ENCODE measurements at regions not wholly inside any gene's neighbourhood (a gene's known extent, or its start where the extent isn't known, plus 50 kb on each side); places are given as distances from the start of the nearest gene placed in this dataset.

DNA sequence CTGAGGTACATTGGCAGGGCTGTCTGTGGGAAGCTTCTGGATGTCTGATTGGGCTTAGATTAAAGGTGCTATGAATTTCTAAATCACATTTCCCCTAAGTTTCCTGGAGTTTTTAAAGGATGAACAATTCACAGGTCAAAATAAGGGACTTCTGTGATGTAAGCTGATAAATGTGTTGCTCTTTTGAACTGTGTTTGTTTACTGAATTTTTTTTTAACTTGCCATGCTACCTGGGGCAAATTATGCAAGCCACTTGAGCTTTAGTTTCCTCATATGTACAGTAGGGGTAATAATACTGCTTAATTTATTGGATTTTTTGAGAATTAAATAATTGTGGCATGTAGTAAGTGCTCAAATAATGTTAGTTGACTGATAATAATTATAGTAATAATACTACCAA lies 52.8 kb upstream of the CCDC91 start:
- TF ChIP-seq, protein P1, sequence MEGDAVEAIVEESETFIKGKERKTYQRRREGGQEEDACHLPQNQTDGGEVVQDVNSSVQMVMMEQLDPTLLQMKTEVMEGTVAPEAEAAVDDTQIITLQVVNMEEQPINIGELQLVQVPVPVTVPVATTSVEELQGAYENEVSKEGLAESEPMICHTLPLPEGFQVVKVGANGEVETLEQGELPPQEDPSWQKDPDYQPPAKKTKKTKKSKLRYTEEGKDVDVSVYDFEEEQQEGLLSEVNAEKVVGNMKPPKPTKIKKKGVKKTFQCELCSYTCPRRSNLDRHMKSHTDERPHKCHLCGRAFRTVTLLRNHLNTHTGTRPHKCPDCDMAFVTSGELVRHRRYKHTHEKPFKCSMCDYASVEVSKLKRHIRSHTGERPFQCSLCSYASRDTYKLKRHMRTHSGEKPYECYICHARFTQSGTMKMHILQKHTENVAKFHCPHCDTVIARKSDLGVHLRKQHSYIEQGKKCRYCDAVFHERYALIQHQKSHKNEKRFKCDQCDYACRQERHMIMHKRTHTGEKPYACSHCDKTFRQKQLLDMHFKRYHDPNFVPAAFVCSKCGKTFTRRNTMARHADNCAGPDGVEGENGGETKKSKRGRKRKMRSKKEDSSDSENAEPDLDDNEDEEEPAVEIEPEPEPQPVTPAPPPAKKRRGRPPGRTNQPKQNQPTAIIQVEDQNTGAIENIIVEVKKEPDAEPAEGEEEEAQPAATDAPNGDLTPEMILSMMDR (IDR thresholded peaks at IDR 0.05; ENCODE audit: unreplicated experiment), result no peak
- H3K27ac Mint-ChIP-seq (ENCODE audit: unreplicated experiment), result no peak overlapping the region
- no peak overlapping the region for H3K4me3 Mint-ChIP-seq (ENCODE audit: low read depth, unreplicated experiment)
- no TSS peak for BruUV-seq (replicated peaks)
- H3K36me3 Mint-ChIP-seq (ENCODE audit: insufficient read depth, unreplicated experiment), result no peaks in the 10 kb centered on the region
- H3K4me1 Mint-ChIP-seq (ENCODE audit: low read depth, unreplicated experiment), result no peaks in the 10 kb centered on the region
- no peaks in the 10 kb centered on the region for H3K9me3 Mint-ChIP-seq (ENCODE audit: low read depth, unreplicated experiment)
- DNase-seq, result no peak
- no peaks in the 10 kb centered on the region for H3K27me3 Mint-ChIP-seq (ENCODE audit: unreplicated experiment)
- intact Hi-C loops (cut with micrococcal nuclease; ENCODE audit: unreplicated experiment), result no loop called here
- CTCF ChIA-PET, result no interaction called here

DNA sequence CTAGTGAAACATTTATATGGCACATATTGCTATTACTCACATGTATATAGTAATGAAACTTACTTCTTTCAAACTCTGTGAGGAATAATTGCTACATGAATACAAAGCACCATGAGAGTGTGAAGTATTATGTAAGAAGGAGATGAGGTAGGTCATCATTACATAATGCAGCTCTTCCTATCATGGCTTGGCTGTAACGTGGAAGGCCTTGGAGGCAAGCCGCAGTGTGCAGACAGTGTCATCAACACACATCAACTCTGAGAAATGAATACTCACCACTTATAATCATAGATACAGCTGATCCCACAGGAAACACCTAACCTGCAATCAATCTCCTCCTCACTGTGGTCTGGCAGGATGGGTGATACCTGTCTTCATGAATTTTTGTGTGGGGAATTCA lies 49.9 kb upstream of the CCDC91 start:
- H3K4me1 Mint-ChIP-seq (ENCODE audit: low read depth, unreplicated experiment), result no peaks in the 10 kb centered on the region
- intact Hi-C loops (cut with micrococcal nuclease; ENCODE audit: unreplicated experiment), result no loop called here
- TF ChIP-seq, protein P1 (IDR thresholded peaks at IDR 0.05; ENCODE audit: unreplicated experiment), result no peak
- no peak overlapping the region for H3K4me3 Mint-ChIP-seq (ENCODE audit: low read depth, unreplicated experiment)
- DNase-seq, result no peak
- no peaks in the 10 kb centered on the region for H3K36me3 Mint-ChIP-seq (ENCODE audit: insufficient read depth, unreplicated experiment)
- H3K27ac Mint-ChIP-seq (ENCODE audit: unreplicated experiment), result no peak overlapping the region
- no peaks in the 10 kb centered on the region for H3K9me3 Mint-ChIP-seq (ENCODE audit: low read depth, unreplicated experiment)
- no TSS peak for BruUV-seq (replicated peaks)
- no peaks in the 10 kb centered on the region for H3K27me3 Mint-ChIP-seq (ENCODE audit: unreplicated experiment)
- CTCF ChIA-PET, result no interaction called here

Measured in Calu3 (cell line).